Cerebellar nuclear complex (tissue), 1 donor: ENCODE measurements at regions not wholly inside any gene's neighbourhood (a gene's known extent, or its start where the extent isn't known, plus 50 kb on each side); places are given as distances from the start of the nearest gene placed in this dataset.
"Not testable (repeated sequence)": the region's sequence is repeated elsewhere in the genome, so short reads cannot be mapped to it uniquely, and the experiment has no call there.

Source experiments
- DNase-seq, 2 experiments: peaks; one replicate each; lab custom pipeline; 2025; lab: John Stamatoyannopoulos, UW

DNA sequence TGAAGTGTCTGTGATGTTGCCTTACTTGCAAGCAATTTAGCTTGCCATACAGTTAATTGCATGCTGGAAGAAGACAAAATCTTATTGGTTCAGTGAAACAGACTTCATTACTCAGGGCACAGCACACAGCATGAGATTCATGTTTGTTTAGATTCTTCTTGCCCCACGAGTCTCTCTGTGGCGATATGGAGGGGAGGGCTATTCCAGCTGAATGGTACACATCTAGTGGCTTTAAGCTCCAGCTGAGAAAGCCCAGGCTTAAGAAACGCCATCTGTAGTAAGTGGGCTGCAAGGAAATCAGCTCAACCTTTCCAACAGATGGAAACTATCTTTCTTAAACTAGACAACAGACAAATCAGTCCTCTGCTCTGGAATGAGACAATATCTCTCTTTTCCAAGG is 1022.0 kb downstream of the NCAM2 start:
- no peak for DNase-seq

DNA sequence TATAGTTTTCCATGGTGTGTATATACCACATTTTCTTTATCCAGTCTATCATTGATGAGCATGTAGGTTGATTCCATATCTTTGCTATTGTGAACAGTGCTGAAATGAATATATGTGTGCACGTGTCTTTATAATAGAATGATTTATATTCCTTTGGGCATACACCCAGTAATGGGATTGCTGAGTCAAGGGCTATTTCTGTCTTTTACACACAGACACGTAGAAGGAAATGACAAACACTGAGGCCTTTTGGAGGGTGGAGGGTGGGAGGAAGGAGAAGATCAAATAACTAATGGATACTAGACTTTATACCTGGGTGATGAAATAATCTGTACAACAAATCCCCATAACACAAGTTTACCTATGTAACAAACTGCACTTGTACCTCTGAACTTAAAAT is 1025.7 kb downstream of the NCAM2 start:
- DNase-seq: not testable (repeated sequence)

DNA sequence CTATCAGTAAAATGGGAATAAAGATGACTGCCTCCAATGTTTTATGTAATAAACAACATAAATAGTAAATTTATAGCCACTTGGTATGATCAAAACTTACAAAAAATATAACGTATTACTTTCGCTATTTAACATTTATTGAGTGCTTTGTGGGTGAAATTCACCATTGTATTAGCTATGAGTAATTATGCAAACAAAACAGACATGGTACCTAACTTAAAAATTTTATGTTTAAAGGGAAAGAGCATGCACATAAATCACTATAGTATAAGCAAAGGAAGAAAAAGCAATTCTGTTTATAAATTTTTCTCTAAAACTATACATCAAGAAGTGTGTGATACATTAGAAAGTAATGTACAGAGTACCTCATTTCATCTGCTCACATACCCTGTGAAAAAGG is 1046.2 kb downstream of the NCAM2 start:
- DNase-seq: no peak

DNA sequence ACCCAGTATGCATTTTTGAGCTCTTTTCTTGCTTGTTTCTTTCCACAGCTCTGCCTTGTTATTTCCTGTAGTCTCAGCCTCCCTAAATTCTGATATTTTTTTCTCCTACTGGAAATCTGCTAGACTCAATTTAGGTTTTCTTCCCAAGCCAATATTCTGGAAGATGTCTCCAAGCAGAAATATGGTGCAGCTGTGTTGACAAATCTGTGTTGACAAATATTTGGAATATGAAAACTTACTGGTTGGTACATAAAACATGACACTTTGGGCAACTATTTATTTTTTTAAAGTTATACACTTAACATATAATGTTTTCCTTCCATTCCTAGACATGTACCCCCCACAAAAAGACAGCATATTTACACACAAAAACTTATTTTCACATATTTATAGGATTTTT is 1048.4 kb downstream of the NCAM2 start:
- DNase-seq: no peak

DNA sequence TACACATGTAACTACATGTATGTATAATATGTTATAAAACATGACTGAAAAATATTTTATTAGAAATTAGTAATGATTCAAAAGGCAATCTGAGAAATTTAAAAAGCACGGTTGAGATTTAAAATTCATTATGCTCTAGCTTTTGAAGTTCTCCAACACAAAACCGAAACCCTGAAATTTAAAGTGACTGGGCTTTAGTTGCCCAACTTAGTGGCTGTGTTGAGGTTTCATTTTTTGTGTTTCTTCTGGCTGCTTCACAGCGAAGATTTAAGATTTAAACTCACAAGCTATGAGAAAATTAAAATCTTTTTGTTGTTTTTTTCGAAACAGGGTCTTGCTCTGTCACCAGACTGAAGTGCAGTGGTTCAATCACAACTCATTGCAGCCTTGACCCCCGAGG is 1058.7 kb downstream of the NCAM2 start:
- DNase-seq: no peak

DNA sequence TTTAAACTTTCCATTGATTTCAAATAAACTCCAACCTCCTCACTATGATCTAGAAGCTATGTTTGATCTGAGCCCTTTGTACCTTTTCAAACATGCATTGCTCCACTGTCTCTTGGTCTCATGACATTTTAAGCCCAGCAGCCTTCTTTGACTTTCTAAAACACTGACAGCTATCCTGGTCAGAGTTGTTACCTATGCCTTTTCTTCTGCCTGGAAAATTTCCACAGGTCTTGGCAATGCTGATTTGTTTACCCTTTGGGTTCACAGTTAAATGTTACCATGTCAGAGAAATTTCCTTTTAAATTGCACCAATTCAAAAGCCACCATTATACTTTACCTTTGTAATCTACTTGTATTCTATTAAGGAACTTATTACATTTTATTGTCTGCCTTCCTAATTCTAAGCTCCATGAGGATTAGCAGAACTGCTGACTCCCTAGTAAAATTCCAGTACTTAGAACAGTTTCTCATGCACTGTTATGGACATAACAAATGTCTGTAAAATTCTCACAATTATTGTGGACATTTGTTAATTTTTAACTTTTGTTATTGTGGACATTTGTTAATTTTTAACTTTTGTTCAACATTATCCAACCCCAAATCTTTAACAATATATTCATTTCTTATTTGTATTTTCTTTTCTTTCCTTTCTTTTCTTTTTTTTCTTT is 1064.4 kb downstream of the NCAM2 start:
- no peak for DNase-seq

DNA sequence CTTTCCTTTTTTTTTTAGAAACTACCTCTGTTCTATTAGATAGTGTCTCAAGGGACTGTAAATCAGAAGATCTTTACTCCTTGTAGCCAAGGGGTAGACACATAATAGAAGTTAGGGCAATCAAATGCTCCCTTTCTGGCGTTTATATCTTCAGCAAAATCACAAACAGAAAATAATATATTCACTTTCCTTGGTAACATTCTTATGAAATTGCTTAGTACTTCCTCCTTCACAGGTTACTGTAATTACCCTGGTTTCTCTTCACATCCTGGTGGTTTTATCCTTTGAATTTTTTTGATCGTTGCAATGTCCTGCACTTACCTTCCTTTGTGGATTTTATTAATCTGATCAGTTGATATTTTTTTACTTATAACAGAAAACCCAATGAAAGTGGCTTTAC is 1064.9 kb downstream of the NCAM2 start:
- DNase-seq: no peak

DNA sequence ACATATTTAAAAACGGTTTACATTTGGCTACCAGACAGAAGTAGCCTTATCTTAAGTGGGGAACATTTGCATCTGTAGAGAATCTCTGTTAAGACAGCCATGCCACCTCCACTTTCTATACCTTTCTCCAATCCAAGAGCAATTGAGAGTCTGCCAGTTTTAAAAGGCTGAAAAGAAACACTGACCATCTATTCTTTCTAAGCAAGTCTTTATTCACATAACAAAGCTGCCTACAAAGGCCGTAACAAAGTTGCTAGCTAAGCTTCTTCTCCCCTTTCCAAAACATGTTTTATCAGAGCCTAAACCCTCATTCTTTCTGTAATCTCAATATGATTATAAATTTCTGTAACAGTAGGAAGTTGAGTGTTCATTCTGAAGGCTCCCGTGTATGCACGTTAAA is 1078.3 kb downstream of the NCAM2 start:
- DNase-seq: no peak

DNA sequence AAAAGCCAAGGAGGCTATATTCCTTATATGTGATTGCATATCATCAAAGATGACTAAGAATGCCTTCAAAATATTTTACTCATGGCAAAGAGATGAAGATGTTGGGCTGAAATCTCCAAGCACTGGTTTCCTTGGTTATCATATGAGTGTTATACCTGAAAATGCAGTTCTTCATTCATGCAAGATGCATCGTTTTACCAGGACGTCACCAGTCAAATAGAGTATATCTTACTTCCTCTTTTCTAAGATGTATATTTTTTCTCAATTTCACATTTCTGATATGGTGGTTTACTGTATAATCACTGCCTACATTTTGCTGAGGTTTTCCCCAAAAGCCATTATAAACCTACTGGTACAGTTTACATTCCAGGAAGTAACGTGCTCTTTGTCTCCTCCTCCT is 1085.7 kb downstream of the NCAM2 start:
- DNase-seq: no peak

DNA sequence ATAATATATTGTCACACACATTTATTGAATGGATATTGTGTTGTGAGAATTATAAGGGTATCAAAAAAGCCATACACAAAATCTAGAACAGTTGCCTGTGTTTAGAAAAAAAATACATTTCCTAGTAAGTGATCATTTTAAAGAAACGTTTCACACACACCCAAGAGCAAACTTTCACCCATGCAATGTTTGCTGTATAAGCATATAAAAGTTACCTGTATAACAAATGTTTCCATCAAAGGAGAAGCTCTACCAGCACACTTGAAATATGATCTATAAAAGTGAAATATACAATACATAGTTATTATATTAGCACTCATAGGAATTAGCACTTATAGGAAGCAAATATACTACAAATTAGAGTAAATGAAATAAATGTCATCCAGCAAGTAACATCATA is 1098.1 kb downstream of the NCAM2 start:
- DNase-seq: no peak

DNA sequence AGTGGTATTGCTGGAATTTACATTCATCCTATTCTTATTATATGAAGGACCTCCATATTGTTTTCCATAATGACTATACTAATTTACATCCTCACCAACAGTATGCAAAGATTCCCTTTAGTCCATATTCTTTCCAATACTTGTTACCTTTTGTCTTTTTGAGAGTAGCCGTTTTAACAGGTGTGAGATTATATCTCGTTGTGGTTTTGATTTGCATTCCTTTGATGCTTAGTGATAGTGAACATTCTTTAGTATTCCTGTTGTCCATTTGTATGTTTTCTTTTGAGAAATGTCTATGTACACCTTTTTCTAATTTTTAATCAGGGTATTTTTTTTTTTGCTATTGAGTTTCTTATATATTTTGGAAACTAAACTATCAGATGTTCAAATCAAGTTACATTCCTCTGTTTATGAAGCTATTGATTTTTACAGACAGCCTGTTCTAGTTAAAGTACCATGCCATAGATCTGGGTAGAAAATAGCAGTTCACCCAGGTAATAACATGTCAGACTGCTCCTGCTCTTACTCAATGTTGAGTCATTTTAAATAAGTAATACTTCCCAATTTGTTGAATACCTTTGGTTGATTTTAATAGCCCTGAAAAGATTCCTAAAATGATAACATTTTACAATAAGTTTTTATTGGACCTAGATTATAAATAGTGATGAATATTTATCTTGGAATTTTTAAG is 1108.7 kb downstream of the NCAM2 start:
- DNase-seq: no peak

DNA sequence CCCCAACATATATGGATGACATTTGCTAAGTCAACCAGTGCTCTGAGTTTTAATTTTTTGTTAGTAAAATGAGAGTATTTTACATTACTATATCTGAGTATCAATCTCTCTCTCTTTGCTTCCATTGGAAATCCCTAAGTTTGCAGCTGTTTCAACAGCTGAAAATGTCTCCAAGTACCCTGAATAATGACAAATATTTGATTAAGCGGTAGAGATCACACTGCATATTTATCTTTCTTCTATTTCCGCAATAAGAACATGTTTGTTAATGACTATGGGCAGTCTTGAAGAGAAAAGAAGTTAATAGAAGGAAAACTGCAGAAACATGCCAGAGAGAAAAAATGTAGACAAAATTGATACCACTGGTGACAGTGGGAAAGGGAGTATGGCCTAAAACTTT is 1117.5 kb downstream of the NCAM2 start:
- no peak for DNase-seq

DNA sequence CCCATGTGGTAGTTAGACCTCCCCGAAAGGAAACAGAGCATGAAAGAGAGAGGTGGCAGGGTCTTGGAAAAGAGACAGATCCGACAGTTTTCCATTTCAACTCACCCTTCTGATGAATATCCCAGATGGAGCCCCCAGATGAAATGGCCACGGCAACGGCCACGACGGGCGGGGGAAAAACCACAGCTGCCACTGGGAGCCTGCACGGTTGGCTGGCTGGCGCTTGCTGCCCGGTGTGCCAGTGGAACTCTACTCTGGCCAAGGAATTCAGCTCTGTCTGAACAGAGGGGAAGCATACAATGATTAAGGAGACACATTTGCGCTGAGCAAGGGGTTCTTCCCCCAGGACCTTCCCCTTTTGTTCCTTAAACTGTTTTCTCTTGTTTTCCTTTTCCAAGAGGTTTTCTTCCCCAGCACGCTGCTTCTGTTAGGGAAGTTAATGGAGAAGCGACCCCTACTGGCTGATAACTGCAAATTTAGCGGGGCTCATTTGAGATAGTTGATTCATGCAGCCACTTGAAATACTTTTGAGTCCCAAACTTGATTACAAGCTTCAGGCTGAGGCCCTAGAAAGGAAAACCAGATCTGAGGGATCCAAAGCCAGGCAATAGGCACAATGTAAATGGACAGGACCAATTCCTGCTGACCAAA is 1122.5 kb downstream of the NCAM2 start:
- DNase-seq: no peak

DNA sequence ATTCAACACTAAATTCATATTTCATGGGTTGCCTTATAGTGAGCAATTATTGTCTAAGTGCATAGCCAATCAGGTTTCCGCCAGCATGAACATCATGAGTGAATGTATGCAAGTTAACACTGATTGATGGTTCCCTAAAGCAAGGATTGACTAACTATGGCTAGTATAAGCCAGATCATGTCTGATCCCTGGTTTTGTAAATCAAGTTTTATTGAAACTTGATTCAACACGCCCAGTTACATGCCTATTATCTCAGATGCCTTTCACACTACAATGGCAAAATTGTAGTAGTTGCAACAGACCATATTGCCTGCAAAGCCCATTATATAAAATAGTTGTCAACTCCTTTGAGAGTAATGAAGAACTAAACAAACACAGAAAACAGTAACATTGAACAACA is 1127.4 kb downstream of the NCAM2 start:
- no peak for DNase-seq

DNA sequence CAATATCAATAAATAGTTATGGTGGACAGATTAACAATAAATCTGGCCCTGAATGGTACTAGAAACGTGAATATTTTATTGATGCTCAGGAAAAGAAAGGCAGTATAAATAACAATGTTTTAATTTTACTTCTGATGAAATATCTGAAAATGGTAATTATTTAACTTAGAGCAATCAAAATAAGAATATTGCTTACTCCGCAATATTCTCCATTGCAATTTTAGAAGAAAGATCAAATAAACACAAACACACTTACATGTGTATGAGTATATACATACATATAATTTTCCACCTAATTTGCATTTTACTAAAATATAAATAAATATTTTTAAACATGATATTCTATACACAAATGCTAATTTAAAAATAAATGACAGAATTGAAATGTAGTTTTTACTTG is 1130.5 kb downstream of the NCAM2 start:
- DNase-seq: no peak

DNA sequence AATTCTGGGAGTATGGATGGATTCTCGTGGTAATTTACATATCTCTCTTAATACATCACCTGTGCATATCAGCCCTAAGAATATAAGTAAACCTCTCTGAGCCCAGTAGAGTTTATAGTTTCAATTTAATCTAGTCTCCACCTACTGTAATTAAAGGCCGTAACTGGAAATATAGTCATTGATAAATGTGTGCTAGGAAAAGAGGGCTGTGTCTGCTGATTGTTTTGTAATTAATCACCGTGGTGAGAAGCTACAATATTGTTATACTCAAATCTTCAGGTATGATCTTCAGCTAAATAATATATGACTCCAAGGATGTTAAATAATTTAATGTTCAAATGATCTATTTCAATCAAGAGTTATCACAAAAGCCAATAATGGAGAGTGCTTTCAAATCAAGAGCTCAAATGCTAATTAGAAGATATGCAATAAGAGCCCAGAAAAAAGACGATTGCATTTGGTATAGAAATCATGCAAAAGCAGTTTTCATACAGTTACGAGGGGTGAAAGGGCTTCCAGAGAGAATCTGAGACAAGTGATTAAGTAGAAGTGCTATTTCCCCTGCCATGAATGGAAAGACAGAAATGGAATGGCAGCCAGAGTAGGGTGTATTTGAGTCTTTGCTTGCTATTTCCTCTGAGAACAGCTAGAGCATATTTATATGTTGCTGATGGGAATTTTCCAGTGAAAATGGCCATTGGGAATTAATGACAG is 1134.3 kb downstream of the NCAM2 start:
- no peak for DNase-seq

DNA sequence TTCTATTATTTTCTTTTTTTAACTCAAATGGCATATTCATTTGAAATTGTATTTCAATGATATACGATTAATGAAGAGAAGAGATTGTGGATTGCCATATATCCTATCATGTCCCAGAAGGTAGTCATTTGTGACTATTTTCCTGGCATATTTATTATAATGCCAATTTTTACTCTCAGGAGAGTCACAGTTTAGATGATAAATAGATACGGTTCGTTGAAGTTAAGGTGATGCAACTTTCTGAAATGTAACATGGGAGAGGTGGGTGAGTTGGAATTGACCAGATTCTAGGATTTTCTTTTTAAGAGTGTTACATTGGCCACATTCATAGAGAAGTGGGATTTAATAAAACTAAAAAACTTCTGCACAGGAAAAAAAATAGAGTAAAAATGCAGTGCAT is 1138.5 kb downstream of the NCAM2 start:
- DNase-seq: no peak

DNA sequence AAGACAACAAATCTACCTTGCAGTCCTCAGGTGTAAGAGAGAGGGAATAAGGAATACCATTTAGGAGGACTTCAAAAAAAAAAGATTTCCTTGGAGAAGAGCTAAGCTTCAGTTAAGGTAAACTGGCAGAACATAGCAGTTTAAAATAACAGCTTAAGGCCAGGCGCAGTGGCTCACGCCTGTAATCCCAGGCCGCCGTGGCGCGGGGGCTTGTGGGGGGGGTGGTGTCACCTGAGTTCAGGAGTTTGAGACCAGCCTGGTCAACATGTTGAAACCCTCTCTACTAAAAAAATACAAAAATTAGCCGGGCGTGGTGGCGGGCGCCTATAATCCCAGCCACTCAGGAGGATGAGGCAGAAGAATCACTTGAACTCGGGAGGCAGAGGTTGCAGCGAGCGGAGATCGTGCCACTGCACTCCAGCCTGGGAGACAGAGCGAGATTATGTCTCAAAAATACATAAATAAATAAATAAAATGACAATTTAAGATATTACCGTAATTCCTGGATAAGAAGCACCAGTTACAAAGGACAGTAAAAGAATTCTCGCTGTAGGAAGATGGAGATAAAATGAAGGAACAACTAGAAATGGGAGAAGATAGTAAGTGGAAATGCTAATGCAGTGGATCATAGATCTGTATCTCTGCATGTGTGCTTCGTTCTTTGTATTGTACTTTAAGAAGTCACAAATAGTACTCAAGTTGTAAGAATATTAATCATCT is 1140.2 kb downstream of the NCAM2 start:
- no peak for DNase-seq

DNA sequence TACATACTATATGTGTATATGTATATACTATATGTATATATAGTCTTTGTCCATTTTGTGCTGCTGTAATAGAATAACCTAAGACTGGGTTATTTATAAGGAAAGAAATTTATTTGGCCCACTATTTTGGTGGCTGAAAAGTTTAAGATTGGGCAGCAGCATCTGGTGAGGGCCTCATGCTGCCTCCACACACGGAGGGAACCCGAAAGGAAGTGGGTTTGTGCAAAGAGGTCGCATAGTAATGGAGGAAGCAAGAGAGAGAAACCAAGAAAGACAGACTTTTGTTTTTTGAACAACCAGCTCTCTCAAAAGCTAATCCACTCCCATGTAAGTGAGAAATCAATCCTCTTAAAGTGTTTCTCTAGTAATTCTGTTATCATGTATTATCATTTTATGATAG is 1147.3 kb downstream of the NCAM2 start:
- no peak for DNase-seq

DNA sequence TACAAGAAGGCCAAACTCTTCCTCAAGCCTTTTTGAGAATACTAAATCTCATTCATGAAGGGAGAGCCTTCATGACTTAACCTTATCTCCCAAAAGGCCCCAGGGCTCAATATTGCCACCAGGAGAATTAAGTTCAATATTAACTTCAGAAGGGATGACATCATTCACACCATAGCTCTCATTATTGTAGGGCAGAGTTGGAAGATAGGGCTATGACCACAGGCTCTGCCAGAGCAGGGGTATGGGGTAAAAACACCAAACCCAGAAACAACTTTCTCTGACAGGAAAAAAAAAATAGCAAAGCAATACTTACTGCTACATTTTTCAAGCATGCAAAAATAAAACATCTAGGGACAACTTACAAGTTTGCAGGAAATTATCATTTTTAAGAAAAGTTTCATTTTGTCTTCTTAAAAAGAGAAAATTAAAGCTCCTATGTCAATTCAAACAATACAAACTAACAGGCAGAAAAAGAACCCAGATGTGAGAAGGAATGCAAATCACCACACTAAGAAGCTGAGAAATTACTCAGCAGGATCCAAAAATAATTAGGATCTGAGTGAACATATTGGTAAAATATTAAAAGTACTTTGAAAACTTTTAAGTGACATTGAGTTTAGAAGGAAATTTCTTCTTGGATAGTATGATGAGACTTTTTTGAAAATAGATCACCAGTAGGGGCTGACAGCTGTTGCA is 1156.5 kb downstream of the NCAM2 start:
- no peak for DNase-seq

DNA sequence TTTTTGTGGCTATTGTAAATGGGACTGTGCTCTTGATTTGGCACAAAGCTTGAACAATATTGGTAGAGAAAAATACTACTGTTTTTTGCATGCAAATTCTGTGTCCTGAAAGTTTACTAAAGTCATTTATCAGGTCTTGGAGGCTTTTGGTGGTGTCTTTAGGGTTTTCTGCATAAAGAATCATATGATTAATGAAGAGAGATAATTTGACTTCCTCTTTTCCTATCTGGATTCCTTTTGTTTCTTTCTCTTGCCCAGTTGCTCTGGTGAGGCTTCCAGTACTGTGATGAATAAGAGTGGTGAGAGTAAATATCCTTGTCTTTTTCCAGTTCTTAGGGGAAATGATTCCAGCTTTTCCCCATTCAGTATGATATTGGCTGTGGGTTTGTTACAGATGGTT is 1166.7 kb downstream of the NCAM2 start:
- DNase-seq: no peak

DNA sequence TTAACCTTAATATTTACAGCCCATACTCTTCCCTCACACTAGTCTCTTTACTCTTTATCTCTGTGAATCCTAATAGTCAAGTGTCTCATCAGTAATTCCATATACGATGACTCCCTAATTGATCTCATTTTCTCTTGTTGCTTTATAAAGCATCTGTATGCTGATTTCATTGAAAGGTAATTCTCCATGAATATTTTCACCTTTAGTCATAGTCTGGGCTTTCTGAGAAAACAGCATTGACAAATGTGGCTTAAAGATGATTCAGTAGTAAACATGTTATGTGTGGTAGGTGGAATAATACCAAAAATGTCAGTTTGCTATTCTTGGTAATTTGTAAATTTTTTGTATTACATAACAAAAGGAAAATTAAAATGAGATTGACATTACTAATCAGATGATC is 1176.5 kb downstream of the NCAM2 start:
- DNase-seq: no peak
